NCI-H2227 (cell line): ENCODE measurements at regions not wholly inside any gene's neighbourhood (a gene's known extent, or its start where the extent isn't known, plus 50 kb on each side); places are given as distances from the start of the nearest gene placed in this dataset.
"Not testable (repeated sequence)": the region's sequence is repeated elsewhere in the genome, so short reads cannot be mapped to it uniquely, and the experiment has no call there.

Experiments used
- DNase-seq: peaks from one replicate; lab custom pipeline; 2025; ENCODE audit not compliant: unreplicated experiment; lab: John Stamatoyannopoulos, UW

GRCh38 chr1:189752461-189752995, 725.1 kb downstream of the BRINP3 start:
- no peak for DNase-seq

DNA sequence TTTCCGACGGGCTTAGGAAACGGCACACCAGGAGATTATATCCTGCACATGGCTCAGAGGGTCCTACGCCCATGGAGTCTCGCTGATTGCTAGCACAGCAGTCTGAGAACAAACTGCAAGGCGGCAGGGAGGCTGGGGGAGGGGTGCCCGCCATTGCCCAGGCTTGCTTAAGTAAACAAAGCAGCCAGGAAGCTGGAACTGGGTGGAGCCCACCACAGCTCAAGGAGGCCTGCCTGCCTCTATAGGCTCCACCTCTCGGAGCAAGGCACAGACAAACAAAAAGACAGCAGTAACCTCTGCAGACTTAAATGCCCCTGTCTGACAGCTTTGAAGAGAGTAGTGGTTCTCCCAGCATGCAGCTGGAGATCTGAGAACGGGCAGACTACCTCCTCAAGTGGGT, 722.6 kb downstream of the BRINP3 start:
- DNase-seq: not testable (repeated sequence)

GRCh38 chr1:189764391-189765320, 713.0 kb downstream of the BRINP3 start:
- DNase-seq: no peak

DNA sequence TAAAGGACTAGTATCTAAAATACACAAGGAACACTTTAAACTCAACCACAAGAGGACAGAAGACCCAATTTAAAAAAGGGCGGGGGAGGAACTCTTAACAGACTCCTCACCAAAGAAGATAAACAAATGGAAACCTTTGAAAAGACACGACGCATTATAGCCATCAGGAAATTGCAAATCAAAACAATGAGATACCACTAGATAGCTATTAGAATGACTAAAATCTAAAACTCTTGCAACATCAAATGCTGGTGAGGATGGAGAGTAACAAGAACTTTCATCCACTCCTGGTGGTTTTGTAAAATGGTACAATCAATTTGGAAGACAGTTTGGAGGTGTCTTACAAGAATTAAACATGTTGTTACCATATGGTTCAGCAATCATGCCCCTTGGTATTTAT, 708.2 kb downstream of the BRINP3 start:
- no peak for DNase-seq

DNA sequence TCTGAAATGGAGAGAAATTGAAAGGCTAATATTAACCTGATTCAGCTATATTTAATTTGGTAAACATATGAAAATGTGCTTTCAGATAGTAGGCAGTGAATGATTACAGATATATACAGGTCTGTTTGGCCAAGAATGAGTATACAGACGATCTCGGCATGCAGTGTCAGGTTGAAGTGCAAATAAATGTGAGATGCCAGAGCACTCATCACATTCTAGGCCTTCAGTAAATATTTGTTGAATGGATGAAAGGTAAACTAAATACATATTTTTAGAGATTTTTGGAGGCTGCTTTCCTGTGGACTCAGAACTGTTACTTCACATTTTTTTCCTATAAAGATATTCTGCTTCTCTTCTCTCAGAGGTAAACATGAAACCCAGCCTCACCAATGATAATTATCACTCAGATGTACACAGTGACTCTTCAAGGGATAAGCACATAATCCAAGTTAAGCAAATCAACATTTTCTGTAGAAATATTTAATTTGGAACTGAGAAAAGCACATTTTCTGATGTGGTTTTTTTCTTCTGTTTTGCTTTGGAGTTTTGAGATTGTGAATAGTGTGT, 702.9 kb downstream of the BRINP3 start:
- DNase-seq: no peak

DNA sequence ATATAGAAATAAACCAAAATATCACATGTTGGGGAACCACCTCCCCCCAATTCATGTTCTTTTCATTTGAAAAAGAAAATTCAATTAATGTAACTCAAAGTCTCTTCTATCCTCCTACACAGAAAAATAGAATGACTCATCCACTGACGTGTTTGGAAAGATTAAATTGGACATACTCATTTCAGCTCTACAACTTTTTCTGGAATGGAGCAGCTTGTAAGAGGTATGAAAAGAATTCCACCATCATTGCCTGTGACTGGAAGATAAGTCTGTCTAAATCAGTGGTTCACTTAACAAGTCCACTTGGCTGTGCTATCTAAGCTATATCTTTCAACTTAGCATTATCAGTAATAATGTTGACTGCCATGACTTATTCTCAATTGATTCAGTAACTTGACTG, 702.3 kb downstream of the BRINP3 start:
- no peak for DNase-seq

- no peak for DNase-seq
Measured at GRCh38 chr1:189779034-189779433, 698.6 kb downstream of the BRINP3 start.

DNA sequence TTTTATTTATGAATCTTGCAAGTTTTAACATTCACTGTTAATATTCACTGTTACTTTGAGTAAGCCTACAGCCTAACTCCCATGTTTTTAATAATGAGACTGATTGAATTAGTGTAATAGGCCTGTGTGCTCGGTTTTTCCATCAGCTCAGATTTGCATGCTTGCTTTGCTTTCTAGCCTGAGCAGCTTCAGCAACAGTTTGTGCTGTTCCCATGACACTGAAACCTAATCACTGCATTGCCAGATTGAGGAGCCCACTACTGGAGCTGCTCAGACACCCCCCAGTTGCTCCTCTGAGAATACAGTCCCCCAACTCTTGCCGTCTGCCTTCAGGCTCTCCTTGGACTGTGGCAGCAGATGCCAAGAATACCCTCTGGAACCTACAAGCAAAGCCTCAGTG, 695.4 kb downstream of the BRINP3 start:
- DNase-seq: no peak

DNA sequence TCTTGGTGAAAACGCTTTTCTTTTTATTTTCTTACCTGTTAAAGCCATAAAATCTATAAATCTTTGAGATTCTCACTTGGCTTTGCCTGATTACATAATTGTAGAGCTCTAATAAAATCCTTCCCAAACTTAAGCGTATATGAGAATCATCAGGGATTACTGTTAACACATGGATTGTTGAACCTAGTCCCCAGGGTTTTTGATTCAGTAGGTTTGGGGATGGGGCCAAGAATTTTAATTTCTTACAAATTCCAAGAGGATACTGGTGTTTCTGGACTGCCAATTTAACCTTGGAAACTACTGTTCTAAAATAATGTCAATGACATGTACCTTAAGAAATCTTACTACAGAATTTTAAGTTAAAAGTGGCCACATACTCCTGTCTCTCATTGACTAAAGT, 694.2 kb downstream of the BRINP3 start:
- no peak for DNase-seq

GRCh38 chr1:189786761-189787160, 690.9 kb downstream of the BRINP3 start:
- no peak for DNase-seq

DNA sequence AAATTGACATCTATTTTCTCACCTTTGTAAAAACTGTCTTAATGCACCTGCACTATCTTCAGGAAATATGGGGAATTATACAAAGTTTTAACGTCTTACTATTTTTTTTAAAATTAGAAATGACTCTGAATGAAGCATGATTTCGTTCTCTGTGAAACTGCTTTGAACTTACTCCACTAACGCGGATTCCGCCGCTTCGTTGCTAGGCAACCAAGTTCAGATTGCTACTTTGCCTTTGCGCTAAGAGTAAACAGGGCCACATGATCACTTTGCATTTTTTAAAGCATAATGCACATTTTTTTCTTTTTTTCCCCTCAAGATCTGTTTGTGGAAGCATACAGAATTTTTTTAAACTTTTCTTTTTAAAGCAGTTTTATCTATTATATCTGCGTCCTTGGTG, 690.5 kb downstream of the BRINP3 start:
- no peak for DNase-seq

DNA sequence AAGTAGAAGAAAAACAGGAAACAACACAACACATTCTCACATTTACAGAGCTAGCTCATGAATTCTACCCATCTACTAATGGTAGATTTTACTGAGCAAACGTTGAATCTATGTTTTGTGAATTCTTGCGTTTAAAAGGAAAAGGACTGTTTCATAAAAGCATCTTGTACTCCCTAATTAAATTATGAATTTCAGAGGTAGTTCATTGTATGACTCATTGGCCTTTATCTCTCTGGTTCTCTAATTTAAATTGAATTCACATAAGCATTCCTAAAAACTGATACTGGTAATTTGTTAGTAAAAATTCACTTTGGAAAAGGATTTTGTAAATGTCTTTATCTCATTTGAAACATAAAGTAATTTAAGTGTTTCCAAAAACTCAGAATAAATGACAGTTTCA, 687.3 kb downstream of the BRINP3 start:
- DNase-seq: no peak

- DNase-seq: no peak
Measured at GRCh38 chr1:189803364-189803763, 674.3 kb downstream of the BRINP3 start.

DNA sequence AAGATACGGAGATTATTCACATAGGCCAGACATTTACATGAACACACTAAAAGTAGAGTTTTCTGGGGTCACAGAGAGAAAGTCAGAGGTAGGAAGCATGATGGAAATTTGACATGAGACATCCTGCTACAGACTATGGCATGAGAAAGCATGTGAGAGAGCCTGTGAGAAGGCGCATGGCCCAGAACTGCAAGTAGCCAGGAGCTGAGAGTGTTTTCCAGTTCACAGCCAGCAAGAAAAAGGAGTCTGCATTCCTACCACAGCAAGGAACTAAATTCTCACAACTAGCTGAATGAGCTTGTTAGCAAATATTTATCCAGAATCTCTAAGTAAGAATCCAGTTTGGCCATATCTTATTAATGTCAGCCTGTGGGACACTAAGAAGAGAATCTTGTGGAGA, 673.3 kb downstream of the BRINP3 start:
- DNase-seq: no peak

GRCh38 chr1:189805735-189806134, 671.9 kb downstream of the BRINP3 start:
- no peak for DNase-seq

DNA sequence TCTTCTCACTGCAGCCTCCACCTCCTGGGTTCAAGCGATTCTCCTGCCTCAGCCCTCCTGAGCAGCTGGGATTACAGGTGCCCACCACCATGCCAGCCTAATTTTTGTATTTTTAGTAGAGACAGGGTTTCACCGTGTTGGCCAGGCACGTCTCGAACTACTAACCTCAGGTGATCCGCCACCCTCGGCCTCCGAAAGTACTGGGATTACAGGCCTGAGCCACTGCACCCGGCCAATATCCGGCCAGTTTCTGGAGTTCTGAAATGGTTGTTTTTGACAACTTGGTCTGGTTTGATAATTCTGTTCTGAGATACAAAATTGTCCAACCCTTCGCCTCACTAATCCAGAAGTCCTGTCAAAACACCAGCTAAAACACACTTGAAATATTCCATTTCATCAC, 667.0 kb downstream of the BRINP3 start:
- DNase-seq: not testable (repeated sequence)

DNA sequence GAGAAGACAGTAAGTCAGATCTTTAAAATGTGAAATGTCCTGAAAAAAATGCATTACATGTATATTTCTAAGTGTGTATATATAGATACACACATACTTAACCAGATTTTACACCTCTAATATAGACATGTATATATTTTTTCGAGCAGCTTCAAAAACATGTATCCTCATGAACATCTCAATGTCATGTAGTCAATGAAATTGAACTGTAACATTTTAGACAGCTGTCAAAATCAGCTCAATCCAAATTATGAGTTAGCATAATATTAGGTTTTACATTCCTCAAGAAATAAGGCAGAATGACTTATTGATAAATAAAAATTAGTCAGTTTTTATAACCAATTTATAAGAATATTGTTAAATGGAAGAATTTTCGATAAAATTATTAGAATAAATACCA, 665.7 kb downstream of the BRINP3 start:
- DNase-seq: no peak

GRCh38 chr1:189816558-189816957, 661.1 kb downstream of the BRINP3 start:
- DNase-seq: no peak

DNA sequence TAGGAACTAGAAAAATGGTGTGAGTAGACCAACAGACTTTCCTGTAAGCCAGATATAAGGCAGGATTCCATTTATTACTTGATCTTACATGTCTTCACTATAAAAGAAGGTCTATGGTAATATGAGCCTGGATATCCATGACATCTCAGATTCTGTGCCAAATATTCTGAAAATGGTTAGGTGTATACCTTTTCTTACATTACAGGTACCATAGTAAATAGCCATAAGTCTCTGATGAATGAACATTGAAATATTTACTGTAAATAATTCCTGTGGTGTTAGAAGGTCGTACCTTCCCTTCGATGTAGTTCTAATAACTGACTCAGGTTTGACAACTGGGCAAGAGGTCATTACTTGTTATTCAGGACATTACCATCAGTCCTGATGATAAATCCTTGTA, 657.9 kb downstream of the BRINP3 start:
- DNase-seq: no peak

DNA sequence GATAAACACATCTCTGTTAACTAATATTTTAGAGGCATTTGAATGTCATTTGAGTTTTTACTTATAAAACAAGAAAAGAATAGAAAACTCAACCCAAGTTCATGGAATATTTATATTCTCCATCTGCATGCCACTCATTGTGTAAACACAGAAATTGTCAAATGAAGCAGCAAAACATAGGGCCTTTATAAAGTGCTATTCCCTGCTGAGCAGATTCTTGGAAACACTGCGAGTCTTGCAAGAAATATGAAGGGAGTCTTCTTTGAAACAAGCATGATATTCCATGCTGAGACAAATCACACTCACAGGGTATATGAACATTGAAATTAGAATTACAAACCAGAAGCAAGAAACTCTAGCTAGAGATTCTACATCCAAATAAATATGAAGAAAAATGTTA, 655.8 kb downstream of the BRINP3 start:
- DNase-seq: no peak

GRCh38 chr1:189834813-189835212, 642.9 kb downstream of the BRINP3 start:
- DNase-seq: peak; percentile 87

GRCh38 chr1:189847613-189848012, 630.1 kb downstream of the BRINP3 start:
- DNase-seq: no peak
